ENCODE measurements at regions not wholly inside any gene's neighbourhood (a gene's known extent, or its start where the extent isn't known, plus 50 kb on each side); places are given as distances from the start of the nearest gene placed in this dataset.

DNA sequence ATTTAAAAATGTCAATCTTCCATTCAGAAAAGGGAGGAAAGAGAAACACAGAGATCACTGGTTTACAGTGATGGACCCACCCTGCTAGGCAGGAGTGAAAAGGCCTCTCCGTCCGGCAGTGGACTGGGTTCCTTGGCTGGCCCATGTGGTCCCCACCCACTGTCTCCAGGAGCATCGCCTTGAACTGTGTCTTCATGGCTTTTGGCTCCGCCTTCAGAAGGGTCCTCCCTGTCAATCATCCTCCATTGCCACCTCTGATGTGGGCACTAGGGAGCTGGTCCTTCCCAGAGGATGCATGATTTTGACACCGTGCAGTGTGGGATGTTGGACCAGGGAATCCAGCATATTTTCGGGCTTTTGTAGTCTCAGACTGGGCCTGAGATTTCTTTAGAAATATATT lies 58.2 kb upstream of the B3GAT1 start:
- ChIA-PET CTCF (ENCODE audit: partially characterized antibody) (interaction anchor here (0.7 to 0.8 kb wide), 2 partner anchors 46 to 109 kb away, joined by 3 read pairs; no protein-coding TSS in a partner anchor), POLR2A (ENCODE audit: partially characterized antibody) (no interaction called here)
- no peak overlapping the region for H3K4ac ChIP-seq (replicated peaks; ENCODE audit: insufficient read length, low read depth, low read length)
- H3K4me3 ChIP-seq (ENCODE audit: extremely low read depth in 1 of 4, insufficient read depth in 2 of 4, low read depth in 3 of 4, low read length in 4 of 4): no peak overlapping the region
- no peak overlapping the region for H4K91ac ChIP-seq (replicated peaks; ENCODE audit: insufficient read length, low read length)
- no peaks in the 10 kb centered on the region for H4K20me1 ChIP-seq (replicated peaks in 1 of 2; ENCODE audit: control insufficient read depth in 1 of 2, insufficient read depth in 2 of 2, low read length in 2 of 2)
- no peak overlapping the region for H3K4me2 ChIP-seq (ENCODE audit: insufficient read depth in 1 of 2, low read depth in 2 of 2, low read length in 2 of 2)
- H3K9ac ChIP-seq (replicated peaks in 1 of 4; ENCODE audit: extremely low read depth in 1 of 4, low read depth in 3 of 4, low read length in 3 of 4): no peak overlapping the region
- no peak overlapping the region for H4K8ac ChIP-seq (ENCODE audit: extremely low read depth, insufficient read depth, low read length)
- no peaks in the 10 kb centered on the region for H3K36me3 ChIP-seq (ENCODE audit: control insufficient read depth in 2 of 4, insufficient read depth in 4 of 4, low read length in 3 of 4)
- H2AFZ ChIP-seq (ENCODE audit: low read length): no peak overlapping the region
- no peaks in the 10 kb centered on the region for H3K23me2 ChIP-seq (ENCODE audit: low read depth, low read length)
- H3K18ac ChIP-seq (ENCODE audit: extremely low read depth, low read length): no peak overlapping the region
- no peak overlapping the region for H3K56ac ChIP-seq (replicated peaks; ENCODE audit: insufficient read length, low read depth, low read length)
- no peak overlapping the region for H4K5ac ChIP-seq (ENCODE audit: insufficient read length, low read depth, low read length)
- no peak overlapping the region for H2BK20ac ChIP-seq (ENCODE audit: low read length)
- no peak overlapping the region for H2BK12ac ChIP-seq (ENCODE audit: low read depth, low read length)
- H3K79me2 ChIP-seq (ENCODE audit: control insufficient read depth in 1 of 2, insufficient read depth in 2 of 2, low read length in 2 of 2): no peaks in the 10 kb centered on the region
- H3K9me3 ChIP-seq (ENCODE audit: insufficient read depth in 2 of 2, low read depth in 1 of 2, low read length in 1 of 2): no peaks in the 10 kb centered on the region
- no peak overlapping the region for H3K27ac ChIP-seq (ENCODE audit: low read depth, low read length)
- no peak overlapping the region for H2BK15ac ChIP-seq (ENCODE audit: low read length)
- no peak overlapping the region for H2BK120ac ChIP-seq (replicated peaks; ENCODE audit: low read depth, low read length)
- H3K14ac ChIP-seq (ENCODE audit: insufficient read length): no peak overlapping the region
- no peak overlapping the region for H3K23ac ChIP-seq (ENCODE audit: insufficient read length)
- DNase-seq (ENCODE audit: low read depth in 1 of 2, low spot score in 2 of 2) (no peak), FAIRE-seq (no peak)
- H2AK5ac ChIP-seq (ENCODE audit: low read depth, low read length): no peak overlapping the region
- 91% methylated on average over 6 of the region's 6 CpGs; no CpG with 5 or more reads in 1 of the 2 experiments for WGBS, 2 experiments (ENCODE audit: extremely low coverage in 1 of 2, insufficient coverage in 1 of 2, insufficient read length in 1 of 2, insufficient replicate concordance in 2 of 2, low coverage in 1 of 2, low lambda C conversion rate in 2 of 2, missing lambda C conversion rate in 1 of 2)
- no peaks in the 10 kb centered on the region for H3K79me1 ChIP-seq (ENCODE audit: low read depth, low read length)
- TF ChIP-seq SP1 (IDR thresholded peaks at IDR 0.05; ENCODE audit: low read depth, low read length) (no peak), TCF12 (IDR thresholded peaks at IDR 0.05; ENCODE audit: low read depth, low read length) (no peak), CREB1 (IDR thresholded peaks at IDR 0.05) (no peak), SIN3A (conservative IDR thresholded peaks at IDR 0.05 in 1 of 2, IDR thresholded peaks at IDR 0.05 in 1 of 2; ENCODE audit: low read depth in 1 of 2, low read length in 2 of 2) (no peak), SAP30 (IDR thresholded peaks at IDR 0.05; ENCODE audit: insufficient read depth, insufficient replicate concordance, low read length) (no peak)
- TF ChIP-seq, protein P1, sequence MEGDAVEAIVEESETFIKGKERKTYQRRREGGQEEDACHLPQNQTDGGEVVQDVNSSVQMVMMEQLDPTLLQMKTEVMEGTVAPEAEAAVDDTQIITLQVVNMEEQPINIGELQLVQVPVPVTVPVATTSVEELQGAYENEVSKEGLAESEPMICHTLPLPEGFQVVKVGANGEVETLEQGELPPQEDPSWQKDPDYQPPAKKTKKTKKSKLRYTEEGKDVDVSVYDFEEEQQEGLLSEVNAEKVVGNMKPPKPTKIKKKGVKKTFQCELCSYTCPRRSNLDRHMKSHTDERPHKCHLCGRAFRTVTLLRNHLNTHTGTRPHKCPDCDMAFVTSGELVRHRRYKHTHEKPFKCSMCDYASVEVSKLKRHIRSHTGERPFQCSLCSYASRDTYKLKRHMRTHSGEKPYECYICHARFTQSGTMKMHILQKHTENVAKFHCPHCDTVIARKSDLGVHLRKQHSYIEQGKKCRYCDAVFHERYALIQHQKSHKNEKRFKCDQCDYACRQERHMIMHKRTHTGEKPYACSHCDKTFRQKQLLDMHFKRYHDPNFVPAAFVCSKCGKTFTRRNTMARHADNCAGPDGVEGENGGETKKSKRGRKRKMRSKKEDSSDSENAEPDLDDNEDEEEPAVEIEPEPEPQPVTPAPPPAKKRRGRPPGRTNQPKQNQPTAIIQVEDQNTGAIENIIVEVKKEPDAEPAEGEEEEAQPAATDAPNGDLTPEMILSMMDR (IDR thresholded peaks at IDR 0.05; ENCODE audit: control extremely low read depth in 1 of 3, insufficient read depth in 1 of 3, low read depth in 1 of 3, low read length in 3 of 3): no peak
- H2BK5ac ChIP-seq (ENCODE audit: low read depth, low read length): no peak overlapping the region
- peaks cover 0 to 10% (median 4%) of the 10 kb centered on the region in 4 experiments; a peak in 4 of 7 replicates for H3K27me3 ChIP-seq (replicated peaks in 1 of 4; ENCODE audit: control insufficient read depth in 3 of 4, extremely low read depth in 1 of 4, insufficient read depth in 3 of 4, low read length in 3 of 4)
- H3K4me1 ChIP-seq (replicated peaks in 1 of 4; ENCODE audit: control insufficient read depth in 3 of 4, insufficient read depth in 4 of 4, low read length in 3 of 4): peaks cover 0 to 2% (median 0%) of the 10 kb centered on the region in 4 experiments; a peak in 1 of 7 replicates
